ENCODE measurements at regions not wholly inside any gene's neighbourhood (a gene's known extent, or its start where the extent isn't known, plus 50 kb on each side); places are given as distances from the start of the nearest gene placed in this dataset.

- peak overlapping the region; percentile 6; the same call in 1 of the 2 replicates for H3K4me2 ChIP-seq
- H3K27me3 ChIP-seq (ENCODE audit: insufficient read depth, low read depth): no peaks in the 10 kb centered on the region
- no peaks in the 10 kb centered on the region for H4K20me1 ChIP-seq (ENCODE audit: insufficient read depth)
- H3K36me3 ChIP-seq (ENCODE audit: low read depth): no peaks in the 10 kb centered on the region
- peak overlapping the region; percentile 54; the same call in 1 of the 2 replicates for H2AFZ ChIP-seq
- H3K4me3 ChIP-seq: no peak overlapping the region
- H3K4me1 ChIP-seq (replicated peaks; ENCODE audit: insufficient read depth): peaks cover 17% of the 10 kb centered on the region
- TF ChIP-seq EZH2 (IDR thresholded peaks at IDR 0.05; ENCODE audit: low read depth): no peak
- TF ChIP-seq, protein P1, sequence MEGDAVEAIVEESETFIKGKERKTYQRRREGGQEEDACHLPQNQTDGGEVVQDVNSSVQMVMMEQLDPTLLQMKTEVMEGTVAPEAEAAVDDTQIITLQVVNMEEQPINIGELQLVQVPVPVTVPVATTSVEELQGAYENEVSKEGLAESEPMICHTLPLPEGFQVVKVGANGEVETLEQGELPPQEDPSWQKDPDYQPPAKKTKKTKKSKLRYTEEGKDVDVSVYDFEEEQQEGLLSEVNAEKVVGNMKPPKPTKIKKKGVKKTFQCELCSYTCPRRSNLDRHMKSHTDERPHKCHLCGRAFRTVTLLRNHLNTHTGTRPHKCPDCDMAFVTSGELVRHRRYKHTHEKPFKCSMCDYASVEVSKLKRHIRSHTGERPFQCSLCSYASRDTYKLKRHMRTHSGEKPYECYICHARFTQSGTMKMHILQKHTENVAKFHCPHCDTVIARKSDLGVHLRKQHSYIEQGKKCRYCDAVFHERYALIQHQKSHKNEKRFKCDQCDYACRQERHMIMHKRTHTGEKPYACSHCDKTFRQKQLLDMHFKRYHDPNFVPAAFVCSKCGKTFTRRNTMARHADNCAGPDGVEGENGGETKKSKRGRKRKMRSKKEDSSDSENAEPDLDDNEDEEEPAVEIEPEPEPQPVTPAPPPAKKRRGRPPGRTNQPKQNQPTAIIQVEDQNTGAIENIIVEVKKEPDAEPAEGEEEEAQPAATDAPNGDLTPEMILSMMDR (conservative IDR thresholded peaks at IDR 0.05): no peak
- H3K27ac ChIP-seq: no peak overlapping the region
- no peaks in the 10 kb centered on the region; the same call in 1 of the 2 replicates for H3K9me3 ChIP-seq (ENCODE audit: insufficient read depth, low read depth)
- H3K9me2 ChIP-seq (ENCODE audit: insufficient read depth): no peaks in the 10 kb centered on the region
- BruUV-seq (replicated peaks): no TSS peak
- H3F3A ChIP-seq (ENCODE audit: insufficient read depth, low read depth): no peaks in the 10 kb centered on the region
- DNase-seq: peak; percentile 31 to 50
- intact Hi-C loops (cut with micrococcal nuclease; ENCODE audit: unreplicated experiment): loop anchor here (10.0 kb wide), 1 partner anchor 693 kb away; the partner anchor contains the start of gene UBE2E3
- CTCF ChIA-PET: no interaction called here
- POLR2A ChIA-PET (ENCODE audit: unreplicated experiment): no interaction called here
- no peaks in the 10 kb centered on the region for H3K79me2 ChIP-seq (ENCODE audit: low read depth)
Observed at GRCh38 chr2:180291552-180292421, 284.7 kb upstream of the CWC22 start.

- Histone ChIP-seq H3K79me2 (ENCODE audit: low read depth) (no peaks in the 10 kb centered on the region), H4K20me1 (ENCODE audit: insufficient read depth) (no peaks in the 10 kb centered on the region), H3K9me2 (ENCODE audit: insufficient read depth) (no peaks in the 10 kb centered on the region), H3K27ac (no peak overlapping the region), H3F3A (ENCODE audit: insufficient read depth, low read depth) (no peaks in the 10 kb centered on the region), H3K9me3 (ENCODE audit: insufficient read depth, low read depth) (no peaks in the 10 kb centered on the region; the same call in 1 of the 2 replicates), H3K4me1 (replicated peaks; ENCODE audit: insufficient read depth) (peaks cover 17% of the 10 kb centered on the region), H3K4me3 (no peak overlapping the region), H3K36me3 (ENCODE audit: low read depth) (no peaks in the 10 kb centered on the region), H3K4me2 (peak overlapping the region; percentile 6; the same call in 1 of the 2 replicates), H3K27me3 (ENCODE audit: insufficient read depth, low read depth) (no peaks in the 10 kb centered on the region), H2AFZ (0 out of 2 replicates have a peak overlapping the region, but pooled peaks have one; percentile 54)
- no TSS peak for BruUV-seq (replicated peaks)
- no peak for DNase-seq
- ChIA-PET POLR2A (ENCODE audit: unreplicated experiment) (no interaction called here), CTCF (no interaction called here)
- TF ChIP-seq EZH2 (IDR thresholded peaks at IDR 0.05; ENCODE audit: low read depth): no peak
- TF ChIP-seq, protein P1 (conservative IDR thresholded peaks at IDR 0.05): no peak
- intact Hi-C loops (cut with micrococcal nuclease; ENCODE audit: unreplicated experiment): loop anchor here (10.0 kb wide), 1 partner anchor 694 kb away; the partner anchor contains the start of gene UBE2E3
Observed at GRCh38 chr2:180291060-180291459, 284.0 kb upstream of the CWC22 start.

DNA sequence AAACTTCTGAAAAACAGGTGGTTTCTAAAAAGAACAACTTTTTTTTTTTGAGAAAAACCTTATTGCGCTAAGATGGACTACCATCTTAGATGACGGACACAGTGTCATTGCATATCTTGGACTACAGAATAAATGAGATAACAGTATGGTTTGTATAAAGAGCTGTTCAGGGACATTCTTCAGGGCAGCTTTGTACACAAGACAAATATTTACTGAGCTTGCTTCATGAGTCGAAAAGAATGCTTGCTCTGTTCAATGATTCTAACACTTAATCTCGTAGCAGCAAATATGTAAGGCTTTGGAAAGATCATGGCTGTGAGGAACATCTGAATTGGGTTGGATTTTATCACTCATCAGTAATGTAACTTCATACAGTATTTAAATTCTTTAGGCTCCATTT, 282.5 kb upstream of the CWC22 start:
- Histone ChIP-seq H3K9me2 (ENCODE audit: insufficient read depth) (0 out of 2 replicates have a peak, but pooled peaks cover 2% of the 10 kb centered on the region), H3K27me3 (ENCODE audit: insufficient read depth, low read depth) (no peaks in the 10 kb centered on the region), H3F3A (ENCODE audit: insufficient read depth, low read depth) (no peaks in the 10 kb centered on the region), H3K27ac (no peak overlapping the region), H3K79me2 (ENCODE audit: low read depth) (no peaks in the 10 kb centered on the region), H3K36me3 (ENCODE audit: low read depth) (no peaks in the 10 kb centered on the region), H3K4me2 (no peak overlapping the region), H2AFZ (no peak overlapping the region), H4K20me1 (ENCODE audit: insufficient read depth) (no peaks in the 10 kb centered on the region), H3K4me3 (no peak overlapping the region), H3K4me1 (replicated peaks; ENCODE audit: insufficient read depth) (peaks cover 17% of the 10 kb centered on the region), H3K9me3 (ENCODE audit: insufficient read depth, low read depth) (no peaks in the 10 kb centered on the region; the same call in 1 of the 2 replicates)
- CTCF ChIA-PET: no interaction called here
- intact Hi-C loops (cut with micrococcal nuclease; ENCODE audit: unreplicated experiment): loop anchor here (10.0 kb wide), 1 partner anchor 695 kb away; the partner anchor contains the start of gene UBE2E3
- BruUV-seq (replicated peaks): no TSS peak
- peak in 1 of 2 experiments; percentile 36 for DNase-seq
- no peak for TF ChIP-seq EZH2 (IDR thresholded peaks at IDR 0.05; ENCODE audit: low read depth)
- TF ChIP-seq, protein P1 (conservative IDR thresholded peaks at IDR 0.05): no peak
- POLR2A ChIA-PET (ENCODE audit: unreplicated experiment): no interaction called here
